OCI-LY3 (cell line): ENCODE measurements at regions not wholly inside any gene's neighbourhood (a gene's known extent, or its start where the extent isn't known, plus 50 kb on each side); places are given as distances from the start of the nearest gene placed in this dataset.

Source experiments
- CTCF ChIP-seq: fragments of 200-600, 300-600 bp; sonication (generic); IDR thresholded peaks from 2 replicates; pipeline ENCODE4 v1.5.1; 2014; ENCODE audit warnings: antibody characterized with exemption, low read length, low read depth
- EZH2phosphoT487 ChIP-seq: fragments of 200-600 bp; shearing (Covaris generic); IDR thresholded peaks from 2 replicates; pipeline ENCODE4 v1.6.1; 2018; ENCODE audit warnings: antibody characterized with exemption, mixed run types, low read depth

DNA sequence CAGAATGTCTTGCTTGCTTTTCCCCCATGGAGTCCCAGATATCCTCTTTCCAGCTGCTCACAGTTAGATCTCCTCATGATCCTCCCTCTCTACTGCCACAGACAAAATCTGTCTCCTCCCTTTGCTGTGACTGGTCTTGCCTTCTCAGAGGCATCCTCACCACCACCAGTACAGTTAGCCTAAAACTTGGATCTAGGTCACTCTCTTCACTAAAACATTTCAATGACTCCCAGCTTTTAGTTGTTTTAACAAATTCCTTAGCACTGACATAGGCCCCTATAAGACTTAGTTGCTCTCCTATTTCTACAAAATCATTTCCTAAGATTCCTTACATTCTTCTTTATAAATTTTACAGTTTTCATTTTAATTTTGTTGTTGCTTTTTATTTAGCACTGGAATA lies 734.2 kb upstream of the CHAC2 start:
- no peak for TF ChIP-seq CTCF
- no peak for TF ChIP-seq EZH2phosphoT487
